ENCODE measurements at regions not wholly inside any gene's neighbourhood (a gene's known extent, or its start where the extent isn't known, plus 50 kb on each side); places are given as distances from the start of the nearest gene placed in this dataset.

- Histone ChIP-seq H2BK15ac (ENCODE audit: low read depth, low read length) (no peak overlapping the region), H4K20me1 (ENCODE audit: control insufficient read depth, insufficient read depth, insufficient read length) (no peaks in the 10 kb centered on the region), H3K9ac (ENCODE audit: extremely low read depth, insufficient read length, low read length) (no peak overlapping the region), H3T11ph (ENCODE audit: low read length) (no peak overlapping the region), H2BK12ac (ENCODE audit: insufficient read length, low read depth, low read length) (no peak overlapping the region), H3K79me1 (ENCODE audit: insufficient read depth, low read depth, low read length, poor library complexity, severe bottlenecking) (no peaks in the 10 kb centered on the region), H3K27me3 (ENCODE audit: insufficient read depth, low read length) (no peaks in the 10 kb centered on the region), H3K79me2 (ENCODE audit: insufficient read depth, low read length) (no peaks in the 10 kb centered on the region), H3K23ac (ENCODE audit: insufficient read length, low read depth, low read length) (no peak overlapping the region), H2BK5ac (ENCODE audit: insufficient read length, low read length) (no peak overlapping the region), H3K27ac (ENCODE audit: insufficient read length, low read depth, low read length) (no peak overlapping the region), H3K18ac (ENCODE audit: insufficient read length, low read depth, low read length) (no peak overlapping the region), H2AFZ (ENCODE audit: low read length) (no peak overlapping the region), H3K4me2 (ENCODE audit: insufficient read depth, insufficient read length, low read length) (no peak overlapping the region), H3K4me1 (ENCODE audit: insufficient read depth, low read length) (peaks cover 12% of the 10 kb centered on the region; the same call in 1 of the 2 replicates), H2BK20ac (ENCODE audit: low read depth, low read length, poor library complexity, severe bottlenecking) (no peak overlapping the region), H4K91ac (ENCODE audit: insufficient read length, low read depth, low read length) (no peak overlapping the region), H3K4ac (ENCODE audit: low read depth, low read length) (no peak overlapping the region), H3K9me3 (ENCODE audit: control insufficient read depth, low read depth, low read length) (no peaks in the 10 kb centered on the region), H3K14ac (ENCODE audit: insufficient read depth, low read length) (no peak overlapping the region), H4K5ac (ENCODE audit: insufficient read length, low read depth, low read length) (no peak overlapping the region), H2AK5ac (ENCODE audit: insufficient read length, low read length) (no peak overlapping the region), H3K23me2 (ENCODE audit: insufficient read length, low read depth, low read length, poor library complexity, severe bottlenecking) (no peaks in the 10 kb centered on the region), H2BK120ac (ENCODE audit: low read depth, low read length, poor library complexity, severe bottlenecking) (no peak overlapping the region), H4K8ac (replicated peaks; ENCODE audit: insufficient read length, low read depth, low read length) (no peak overlapping the region), H3K56ac (ENCODE audit: insufficient read length, low read depth, low read length) (no peak overlapping the region)
- Mint-ChIP-seq H3K36me3 (ENCODE audit: insufficient read depth in 1 of 3, low read depth in 3 of 3) (peaks cover under 1 to 2% (median 1%) of the 10 kb centered on the region in 3 experiments; a peak in 3 of 7 replicates), H3K4me1 (peaks cover 22 to 26% of the 10 kb centered on the region in 2 experiments), H3K4me3 (no peak overlapping the region), H3K27me3 (ENCODE audit: low read depth) (no peaks in the 10 kb centered on the region), H3K9me3 (peaks cover under 1% of the 10 kb centered on the region in 2 experiments; a peak in 3 of 5 replicates), H3K27ac (no peak overlapping the region)
- no peak for DNase-seq
- TF ChIP-seq CTCF (conservative IDR thresholded peaks at IDR 0.05), result no peak
- WGBS (ENCODE audit: extremely low coverage, insufficient read length, low lambda C conversion rate), result no CpG with 5 or more reads among the region's 2 CpGs
Observed at GRCh38 chr2:220373878-220374277, 746.4 kb downstream of the SLC4A3 start.
